OCI-LY3 (cell line): ENCODE measurements at regions not wholly inside any gene's neighbourhood (a gene's known extent, or its start where the extent isn't known, plus 50 kb on each side); places are given as distances from the start of the nearest gene placed in this dataset.
"Not testable (repeated sequence)": the region's sequence is repeated elsewhere in the genome, so short reads cannot be mapped to it uniquely, and the experiment has no call there.

ENCODE experiments used
- EZH2phosphoT487 ChIP-seq: fragments of 200-600 bp; shearing (Covaris generic); IDR thresholded peaks from 2 replicates; pipeline ENCODE4 v1.6.1; 2018; ENCODE audit warnings: antibody characterized with exemption, mixed run types, low read depth
- TF ChIP-seq, protein P1 (sequence below): fragments of 200-600, 300-600 bp; sonication (generic); IDR thresholded peaks from 2 replicates; pipeline ENCODE4 v1.5.1; 2014; ENCODE audit warnings: antibody characterized with exemption, low read length, low read depth

DNA sequence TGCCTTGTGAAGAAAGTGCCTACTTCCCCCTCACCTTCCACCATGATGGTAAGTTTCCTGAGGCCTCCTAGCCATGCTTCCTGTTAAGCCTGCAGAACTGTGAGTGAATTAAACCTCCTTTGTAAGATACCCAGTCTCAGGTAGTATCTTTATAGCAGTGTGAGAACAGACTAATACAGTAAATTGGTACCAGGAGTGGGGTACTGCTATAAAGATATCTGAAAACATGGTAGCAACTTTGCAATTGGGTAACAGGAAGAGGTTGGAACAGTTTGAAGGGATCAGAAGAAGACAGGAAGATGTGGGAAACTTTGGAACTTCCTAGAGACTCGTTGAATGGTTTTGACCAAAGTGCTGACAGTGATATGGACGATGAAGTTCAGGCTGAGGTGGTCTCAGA is 550.3 kb upstream of the ADAMTS5 start:
- TF ChIP-seq, protein P1, sequence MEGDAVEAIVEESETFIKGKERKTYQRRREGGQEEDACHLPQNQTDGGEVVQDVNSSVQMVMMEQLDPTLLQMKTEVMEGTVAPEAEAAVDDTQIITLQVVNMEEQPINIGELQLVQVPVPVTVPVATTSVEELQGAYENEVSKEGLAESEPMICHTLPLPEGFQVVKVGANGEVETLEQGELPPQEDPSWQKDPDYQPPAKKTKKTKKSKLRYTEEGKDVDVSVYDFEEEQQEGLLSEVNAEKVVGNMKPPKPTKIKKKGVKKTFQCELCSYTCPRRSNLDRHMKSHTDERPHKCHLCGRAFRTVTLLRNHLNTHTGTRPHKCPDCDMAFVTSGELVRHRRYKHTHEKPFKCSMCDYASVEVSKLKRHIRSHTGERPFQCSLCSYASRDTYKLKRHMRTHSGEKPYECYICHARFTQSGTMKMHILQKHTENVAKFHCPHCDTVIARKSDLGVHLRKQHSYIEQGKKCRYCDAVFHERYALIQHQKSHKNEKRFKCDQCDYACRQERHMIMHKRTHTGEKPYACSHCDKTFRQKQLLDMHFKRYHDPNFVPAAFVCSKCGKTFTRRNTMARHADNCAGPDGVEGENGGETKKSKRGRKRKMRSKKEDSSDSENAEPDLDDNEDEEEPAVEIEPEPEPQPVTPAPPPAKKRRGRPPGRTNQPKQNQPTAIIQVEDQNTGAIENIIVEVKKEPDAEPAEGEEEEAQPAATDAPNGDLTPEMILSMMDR: not testable (repeated sequence)
- TF ChIP-seq EZH2phosphoT487: not testable (repeated sequence)
